Ishikawa (cell line): ENCODE measurements at regions not wholly inside any gene's neighbourhood (a gene's known extent, or its start where the extent isn't known, plus 50 kb on each side); places are given as distances from the start of the nearest gene placed in this dataset.

Experiments
- CEBPB ChIP-seq: IDR thresholded peaks from 2 replicates; pipeline ENCODE4 v1.6.1; 2012
- CREB1 ChIP-seq: IDR thresholded peaks from 2 replicates; pipeline ENCODE4 v1.6.1; 2012; ENCODE audit warnings: low read depth
- EGR1 ChIP-seq: IDR thresholded peaks from 2 replicates; pipeline ENCODE4 v1.6.1; 2012
- EP300 ChIP-seq: IDR thresholded peaks from 2 replicates; pipeline ENCODE4 v1.6.1; 2012; ENCODE audit warnings: borderline replicate concordance
- MAX ChIP-seq: IDR thresholded peaks from 2 replicates; pipeline ENCODE4 v1.6.1; 2012
- REST ChIP-seq: IDR thresholded peaks from 2 replicates; pipeline ENCODE4 v1.6.1; 2012; ENCODE audit warnings: low read depth, mild to moderate bottlenecking
- TAF1 ChIP-seq: IDR thresholded peaks from 2 replicates; pipeline ENCODE4 v1.6.1; 2012; ENCODE audit warnings: low read depth, mild to moderate bottlenecking
- TCF12 ChIP-seq: IDR thresholded peaks from 2 replicates; pipeline ENCODE4 v1.6.1; 2012; ENCODE audit warnings: low read depth
- TEAD4 ChIP-seq: IDR thresholded peaks from 2 replicates; pipeline ENCODE4 v1.6.1; 2012
- USF1 ChIP-seq: IDR thresholded peaks from 2 replicates; pipeline ENCODE4 v1.6.1; 2012
- YY1 ChIP-seq: IDR thresholded peaks from 2 replicates; pipeline ENCODE4 v1.6.1; 2012; ENCODE audit warnings: low read depth
- ZBTB7A ChIP-seq: IDR thresholded peaks from 2 replicates; pipeline ENCODE4 v1.6.1; 2012; ENCODE audit warnings: low read depth

GRCh38 chr10:32182476-32182875 lies 126.3 kb upstream of the KIF5B start:
- no peak for TF ChIP-seq YY1
- TF ChIP-seq TAF1 = no peak
- TF ChIP-seq TCF12 = no peak
- TF ChIP-seq MAX = no peak
- no peak for TF ChIP-seq CREB1
- no peak for TF ChIP-seq EGR1
- no peak for TF ChIP-seq USF1
- no peak for TF ChIP-seq EP300
- TF ChIP-seq REST = no peak
- no peak for TF ChIP-seq ZBTB7A
- TF ChIP-seq CEBPB = no peak
- no peak for TF ChIP-seq TEAD4
